ENCODE measurements at regions not wholly inside any gene's neighbourhood (a gene's known extent, or its start where the extent isn't known, plus 50 kb on each side); places are given as distances from the start of the nearest gene placed in this dataset.

- no peaks in the 10 kb centered on the region for H3K9me3 ChIP-seq
- no peak overlapping the region for H3K4me3 ChIP-seq
- H3K27me3 ChIP-seq: no peaks in the 10 kb centered on the region
- no peak for ATAC-seq
- no peak overlapping the region for H3K27ac ChIP-seq
- H3K36me3 ChIP-seq: no peaks in the 10 kb centered on the region
- DNase-seq: no peak
- intact Hi-C loops (cut with DNase I): no loop called here
- TF ChIP-seq, protein P1, sequence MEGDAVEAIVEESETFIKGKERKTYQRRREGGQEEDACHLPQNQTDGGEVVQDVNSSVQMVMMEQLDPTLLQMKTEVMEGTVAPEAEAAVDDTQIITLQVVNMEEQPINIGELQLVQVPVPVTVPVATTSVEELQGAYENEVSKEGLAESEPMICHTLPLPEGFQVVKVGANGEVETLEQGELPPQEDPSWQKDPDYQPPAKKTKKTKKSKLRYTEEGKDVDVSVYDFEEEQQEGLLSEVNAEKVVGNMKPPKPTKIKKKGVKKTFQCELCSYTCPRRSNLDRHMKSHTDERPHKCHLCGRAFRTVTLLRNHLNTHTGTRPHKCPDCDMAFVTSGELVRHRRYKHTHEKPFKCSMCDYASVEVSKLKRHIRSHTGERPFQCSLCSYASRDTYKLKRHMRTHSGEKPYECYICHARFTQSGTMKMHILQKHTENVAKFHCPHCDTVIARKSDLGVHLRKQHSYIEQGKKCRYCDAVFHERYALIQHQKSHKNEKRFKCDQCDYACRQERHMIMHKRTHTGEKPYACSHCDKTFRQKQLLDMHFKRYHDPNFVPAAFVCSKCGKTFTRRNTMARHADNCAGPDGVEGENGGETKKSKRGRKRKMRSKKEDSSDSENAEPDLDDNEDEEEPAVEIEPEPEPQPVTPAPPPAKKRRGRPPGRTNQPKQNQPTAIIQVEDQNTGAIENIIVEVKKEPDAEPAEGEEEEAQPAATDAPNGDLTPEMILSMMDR (IDR thresholded peaks at IDR 0.05): no peak
- no peak for TF ChIP-seq POLR2A (IDR thresholded peaks at IDR 0.05)
- no peaks in the 10 kb centered on the region for H3K4me1 ChIP-seq
These were observed 274.6 kb downstream of the ANKRD50 start for GRCh38 chr4:124437853-124438495.

GRCh38 chr4:124445071-124445470, 267.5 kb downstream of the ANKRD50 start:
- Histone ChIP-seq H3K36me3 (no peaks in the 10 kb centered on the region), H3K9me3 (no peaks in the 10 kb centered on the region), H3K27me3 (no peaks in the 10 kb centered on the region), H3K27ac (no peak overlapping the region), H3K4me1 (no peaks in the 10 kb centered on the region), H3K4me3 (no peak overlapping the region)
- no CpG with 5 or more reads among the region's 5 CpGs for WGBS (ENCODE audit: insufficient coverage, low coverage, low lambda C conversion rate, missing lambda C conversion rate)
- intact Hi-C loops (cut with DNase I): no loop called here
- DNase-seq (no peak), ATAC-seq (no peak)
- TF ChIP-seq POLR2A (IDR thresholded peaks at IDR 0.05): no peak
- TF ChIP-seq, protein P1 (IDR thresholded peaks at IDR 0.05): no peak

DNA sequence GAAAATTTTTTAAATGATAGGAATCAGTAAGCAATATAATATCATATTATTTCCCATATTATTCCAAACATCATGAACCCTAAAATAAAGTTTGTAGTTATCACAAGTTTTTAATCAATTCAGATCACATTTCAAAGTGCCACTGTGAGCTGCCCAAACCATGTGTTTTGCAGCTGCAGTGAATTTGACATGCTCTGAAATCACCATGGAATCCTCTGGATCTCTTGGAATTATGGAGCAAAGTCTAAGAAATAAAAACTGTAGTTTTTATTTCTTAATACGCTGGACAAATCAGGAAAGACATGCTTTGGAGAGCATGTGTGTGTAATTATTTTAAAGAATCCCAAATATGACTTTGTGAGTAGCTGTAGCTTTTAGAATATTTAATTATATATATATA, 262.7 kb downstream of the ANKRD50 start:
- no peak overlapping the region for H3K4me3 ChIP-seq
- H3K9me3 ChIP-seq: no peaks in the 10 kb centered on the region
- DNase-seq (no peak), ATAC-seq (no peak)
- no peak overlapping the region for H3K27ac ChIP-seq
- no peaks in the 10 kb centered on the region for H3K36me3 ChIP-seq
- H3K4me1 ChIP-seq: no peaks in the 10 kb centered on the region
- no peaks in the 10 kb centered on the region for H3K27me3 ChIP-seq
- WGBS (ENCODE audit: insufficient coverage, low coverage, low lambda C conversion rate, missing lambda C conversion rate): 78% methylated on average over 1 of the region's 1 CpG
- TF ChIP-seq POLR2A (IDR thresholded peaks at IDR 0.05): no peak
- TF ChIP-seq, protein P1 (IDR thresholded peaks at IDR 0.05): no peak
- intact Hi-C loops (cut with DNase I): no loop called here

GRCh38 chr4:124450851-124451250, 261.7 kb downstream of the ANKRD50 start:
- Histone ChIP-seq H3K27ac (no peak overlapping the region), H3K9me3 (no peaks in the 10 kb centered on the region), H3K4me1 (no peaks in the 10 kb centered on the region), H3K27me3 (no peaks in the 10 kb centered on the region), H3K4me3 (no peak overlapping the region), H3K36me3 (no peaks in the 10 kb centered on the region)
- DNase-seq (no peak), ATAC-seq (no peak)
- intact Hi-C loops (cut with DNase I): no loop called here
- WGBS (ENCODE audit: insufficient coverage, low coverage, low lambda C conversion rate, missing lambda C conversion rate): 85% methylated on average over 2 of the region's 2 CpGs
- no peak for TF ChIP-seq POLR2A (IDR thresholded peaks at IDR 0.05)
- TF ChIP-seq, protein P1 (IDR thresholded peaks at IDR 0.05): no peak
